ENCODE measurements at regions not wholly inside any gene's neighbourhood (a gene's known extent, or its start where the extent isn't known, plus 50 kb on each side); places are given as distances from the start of the nearest gene placed in this dataset.
A peak's percentile ranks its signal among the peaks of the same experiment; 100 is the strongest.

DNA sequence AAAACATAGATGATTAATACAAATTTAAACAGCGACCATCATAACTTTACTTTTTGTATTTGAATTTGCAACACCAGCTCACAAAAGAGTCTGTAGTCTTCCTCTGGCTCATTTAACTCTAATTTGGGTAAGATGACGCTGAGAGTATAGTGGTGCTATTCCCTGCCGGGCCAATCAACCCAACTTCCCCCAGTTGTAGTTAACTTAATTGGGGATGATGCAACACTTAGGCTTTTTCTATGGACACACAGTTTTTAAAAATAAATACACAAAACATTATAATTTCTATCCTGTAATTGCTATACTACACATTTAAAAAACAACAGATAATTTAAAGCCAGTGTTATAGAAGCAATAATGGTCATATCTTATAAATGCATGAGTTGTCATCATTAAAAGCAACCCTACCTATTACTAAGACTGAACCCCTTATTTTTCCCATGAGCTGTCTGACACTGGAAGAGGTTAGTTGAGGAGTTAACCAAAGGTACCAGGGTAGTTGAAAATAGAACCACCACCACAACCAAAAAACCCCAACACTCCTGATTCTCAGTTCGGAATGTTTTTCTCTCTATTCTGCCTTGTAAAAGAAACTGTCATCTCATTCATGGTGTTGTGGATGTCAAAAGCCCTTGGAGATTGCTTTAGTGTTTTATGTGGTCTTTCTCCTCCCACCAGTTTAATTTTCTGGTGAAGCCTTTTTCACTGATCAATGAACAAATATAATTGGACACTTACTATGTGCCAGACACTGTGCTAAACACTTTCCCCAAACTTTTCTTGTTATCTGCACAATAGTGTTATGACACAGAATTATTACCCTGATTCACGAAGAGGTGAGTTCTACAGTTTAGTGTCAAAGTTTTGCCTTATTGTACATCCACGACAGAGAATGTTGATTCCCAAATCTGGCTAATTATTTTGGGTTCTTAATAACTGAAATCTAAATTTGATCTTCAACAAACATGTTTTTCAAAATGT is 61.5 kb upstream of the RAPGEF2 start:
- DNase-seq (ENCODE audit: low spot score), result no peak

DNA sequence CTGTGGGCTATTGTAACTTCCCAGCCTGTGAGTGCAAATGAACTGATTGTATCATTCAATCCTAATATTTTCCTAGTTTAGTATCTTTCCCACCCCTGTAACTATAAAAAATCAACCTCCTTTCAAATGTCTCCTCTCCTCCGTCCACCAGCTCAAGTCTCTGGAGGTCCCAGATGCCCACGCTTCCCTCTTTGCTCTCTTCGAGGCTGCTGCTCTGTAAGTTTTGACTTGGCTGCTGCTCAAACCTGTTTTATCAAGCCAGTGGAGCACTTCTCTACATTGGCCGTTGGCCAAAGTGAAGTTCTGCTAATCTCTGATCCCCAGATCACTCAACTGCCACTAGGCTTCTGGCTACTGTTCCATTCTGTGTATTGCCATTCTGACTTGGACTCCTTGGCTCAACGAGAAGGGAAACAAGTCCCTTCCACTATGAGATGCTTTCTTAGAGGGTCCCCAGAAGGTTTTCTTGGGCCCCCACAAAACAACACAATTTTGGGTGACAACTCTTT is 60.7 kb upstream of the RAPGEF2 start:
- DNase-seq (ENCODE audit: low spot score), result no peak

- no peak for DNase-seq (ENCODE audit: low spot score)
Observed at GRCh38 chr4:159042868-159043267, 60.0 kb upstream of the RAPGEF2 start.

DNA sequence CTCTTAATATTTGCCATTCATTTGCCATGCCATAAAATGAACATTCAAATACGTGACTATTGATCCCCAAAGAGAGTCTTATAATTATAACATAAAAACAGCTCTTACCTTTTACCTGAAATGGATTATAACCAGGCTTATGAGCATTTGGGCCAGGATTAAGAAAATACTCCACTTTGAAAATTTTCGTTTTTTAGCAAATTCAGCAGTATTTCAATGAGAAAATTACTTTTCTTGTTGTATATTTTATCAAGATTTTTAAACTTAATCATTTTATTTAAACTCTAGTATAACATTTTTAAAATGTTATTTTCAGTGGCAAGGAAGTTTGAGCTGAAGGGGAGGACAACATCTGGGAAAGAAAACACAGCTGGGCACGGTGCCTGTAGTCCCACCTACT is 59.0 kb upstream of the RAPGEF2 start:
- DNase-seq (ENCODE audit: low spot score), result no peak

DNA sequence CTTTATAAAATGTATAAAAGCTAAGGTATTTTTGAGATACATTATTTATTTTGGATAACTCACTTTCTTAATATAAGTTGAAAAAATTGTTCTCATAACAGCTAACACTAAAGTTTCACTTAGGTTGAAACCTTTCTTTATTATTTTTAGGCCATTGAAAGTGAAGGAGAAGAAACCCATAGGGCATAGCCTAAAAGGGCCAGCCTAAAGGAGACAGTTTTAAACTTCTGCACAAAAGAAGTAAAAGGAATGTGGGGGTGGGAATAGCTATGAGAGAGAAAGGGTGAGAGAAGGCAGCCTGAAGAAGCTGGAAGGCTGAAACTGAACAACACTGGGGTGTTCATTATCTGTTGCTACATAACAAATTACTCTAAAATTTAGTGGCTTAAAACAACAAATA is 57.6 kb upstream of the RAPGEF2 start:
- DNase-seq (ENCODE audit: low spot score), result no peak

DNA sequence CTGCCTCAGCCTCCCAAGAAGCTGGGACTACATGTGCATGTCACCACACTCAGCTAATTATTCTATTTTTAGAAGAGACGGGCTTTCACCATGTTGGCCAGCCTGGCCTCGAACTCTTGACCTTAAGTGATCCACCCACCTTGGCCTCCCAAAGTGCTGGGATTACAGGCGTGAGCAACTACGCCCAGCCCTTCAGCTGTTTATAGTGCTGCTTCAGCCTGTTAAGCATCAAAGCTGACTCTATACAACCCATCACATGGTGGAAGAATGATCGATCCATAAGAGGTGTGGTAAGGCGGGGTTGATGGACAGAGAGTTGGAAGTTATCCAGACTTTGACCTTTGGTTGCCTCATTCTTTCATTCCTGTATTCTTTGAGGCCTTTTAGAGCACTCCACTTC is 56.2 kb upstream of the RAPGEF2 start:
- no peak for DNase-seq (ENCODE audit: low spot score)

- DNase-seq (ENCODE audit: low spot score), result peak; percentile 8
Observed at GRCh38 chr4:159047478-159048165, 55.3 kb upstream of the RAPGEF2 start.

DNA sequence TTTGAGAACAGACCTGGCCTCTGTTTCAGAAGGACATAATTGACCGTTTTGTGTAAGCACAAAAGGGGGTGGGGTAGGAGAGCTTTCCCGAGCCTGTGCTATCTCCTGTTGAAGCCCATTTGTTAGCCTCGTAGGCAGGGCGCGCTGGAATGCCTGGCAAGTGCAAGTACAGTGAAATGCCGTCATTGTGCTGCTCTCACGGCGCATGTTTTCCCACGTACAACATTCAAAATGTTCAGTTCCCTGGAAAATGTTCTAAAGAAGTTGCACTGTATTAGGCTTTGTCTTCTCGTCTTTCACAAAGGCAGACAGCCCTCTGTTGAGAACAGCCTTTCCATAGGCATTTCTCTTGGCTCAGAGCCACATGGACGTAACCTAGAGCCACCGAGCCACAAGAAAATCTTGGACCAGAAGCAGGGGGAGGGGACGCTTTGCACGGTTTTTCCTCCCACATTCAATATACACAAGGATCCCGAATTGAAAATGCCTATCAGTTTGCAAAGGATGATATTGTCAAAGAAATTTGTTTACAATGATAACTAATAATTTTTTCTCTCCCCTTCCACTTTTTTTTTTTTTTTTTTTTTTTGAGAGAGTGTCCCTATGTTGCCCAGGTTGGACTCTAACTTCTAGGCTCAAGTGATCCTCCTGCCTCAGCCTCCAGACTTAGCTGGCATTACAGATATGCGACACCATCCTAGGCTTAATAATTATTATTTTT is 54.6 kb upstream of the RAPGEF2 start:
- peak; percentile 66 for DNase-seq (ENCODE audit: low spot score)

DNA sequence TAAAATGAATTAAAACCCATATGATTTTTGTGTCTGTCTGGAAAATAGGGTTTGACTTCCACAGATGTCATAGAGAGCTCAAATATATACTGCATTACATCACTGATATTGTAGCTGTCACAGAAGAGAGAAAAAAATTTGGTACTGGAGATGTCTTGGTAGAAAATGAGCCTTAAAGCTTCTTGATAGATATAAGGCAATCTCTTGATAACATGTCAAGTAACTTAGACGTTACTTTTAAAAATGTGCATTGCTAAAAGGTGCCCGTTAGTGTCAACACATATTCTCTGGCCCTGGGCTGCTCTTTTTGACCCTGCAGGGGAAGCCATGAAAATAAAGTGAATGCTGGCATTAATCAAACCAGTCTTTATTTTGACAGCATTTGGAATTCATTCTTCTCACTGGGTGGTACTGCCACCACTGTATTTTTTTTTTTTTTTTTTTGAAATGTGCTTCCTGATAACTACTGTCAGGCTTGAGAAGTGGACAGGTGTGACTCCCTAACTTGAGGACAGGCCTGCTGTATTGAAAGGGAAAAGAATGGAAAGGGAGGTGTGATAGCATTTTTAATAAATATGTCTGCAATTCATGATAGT is 53.0 kb upstream of the RAPGEF2 start:
- no peak for DNase-seq (ENCODE audit: low spot score)

- no peak for DNase-seq (ENCODE audit: low spot score)
Observed at GRCh38 chr4:159051245-159052071, 51.4 kb upstream of the RAPGEF2 start.

GRCh38 chr4:159052315-159052714 is 50.6 kb upstream of the RAPGEF2 start:
- DNase-seq (ENCODE audit: low spot score), result no peak
